ENCODE measurements at regions not wholly inside any gene's neighbourhood (a gene's known extent, or its start where the extent isn't known, plus 50 kb on each side); places are given as distances from the start of the nearest gene placed in this dataset.

GRCh38 chr2:184256611-184257010, 341.7 kb upstream of the ZNF804A start:
- in situ Hi-C loops (cut with MboI; ENCODE audit: low pct_unique_long_range_greater_than_20kb in 2 of 9, low sequenced_read_pairs in 9 of 9, unreplicated experiment in 9 of 9), result no loop called here
- WGBS, 10 experiments, result 0 to 93% (median 73%) methylated on average over 1 of the region's 1 CpG
- ATAC-seq (replicated peaks in 6 of 8), result no peak
- H3K27ac ChIP-seq, result no peak overlapping the region
- H3K4me3 ChIP-seq, result no peak overlapping the region
- H3K4me1 ChIP-seq (replicated peaks in 1 of 2), result no peaks in the 10 kb centered on the region

GRCh38 chr2:184261331-184261730, 337.0 kb upstream of the ZNF804A start:
- no peak overlapping the region for H3K27ac ChIP-seq
- in situ Hi-C loops (cut with MboI; ENCODE audit: low pct_unique_long_range_greater_than_20kb in 2 of 9, low sequenced_read_pairs in 9 of 9, unreplicated experiment in 9 of 9), result no loop called here
- H3K4me3 ChIP-seq, result no peak overlapping the region
- ATAC-seq (replicated peaks in 6 of 8), result no peak
- no peaks in the 10 kb centered on the region for H3K4me1 ChIP-seq (replicated peaks in 1 of 2)

GRCh38 chr2:184261818-184262217, 336.5 kb upstream of the ZNF804A start:
- in situ Hi-C loops (cut with MboI; ENCODE audit: low pct_unique_long_range_greater_than_20kb in 2 of 9, low sequenced_read_pairs in 9 of 9, unreplicated experiment in 9 of 9), result no loop called here
- H3K4me3 ChIP-seq, result no peak overlapping the region
- H3K27ac ChIP-seq, result no peak overlapping the region
- WGBS, 10 experiments, result 0 to 91% (median 48%) methylated on average over 1 to 3 of the region's 3 CpGs; no CpG with 5 or more reads in 2 of the 10 experiments
- no peaks in the 10 kb centered on the region for H3K4me1 ChIP-seq (replicated peaks in 1 of 2)
- ATAC-seq (replicated peaks in 6 of 8), result no peak

- in situ Hi-C loops (cut with MboI; ENCODE audit: low pct_unique_long_range_greater_than_20kb in 2 of 9, low sequenced_read_pairs in 9 of 9, unreplicated experiment in 9 of 9), result no loop called here
- WGBS, 10 experiments, result 0 to 100% (median 70%) methylated on average over 1 to 5 of the region's 5 CpGs
- H3K4me1 ChIP-seq (replicated peaks in 1 of 2), result peaks cover 17 to 20% of the 10 kb centered on the region in 2 donors
- ATAC-seq (replicated peaks in 6 of 8), result no peak
- H3K4me3 ChIP-seq, result no peak overlapping the region
- no peak overlapping the region for H3K27ac ChIP-seq
Measured at GRCh38 chr2:184268900-184269477, 329.3 kb upstream of the ZNF804A start.

GRCh38 chr2:184270660-184271059, 327.7 kb upstream of the ZNF804A start:
- Histone ChIP-seq H3K4me3 (no peak overlapping the region), H3K27ac (peak overlapping the region in 1 of 2 donors; percentile 23), H3K4me1 (replicated peaks in 1 of 2) (peaks cover 17 to 20% of the 10 kb centered on the region in 2 donors)
- ATAC-seq (replicated peaks in 6 of 8), result peak in 4 of 8 experiments; percentile 45 to 85 (median 48)
- in situ Hi-C loops (cut with MboI; ENCODE audit: low pct_unique_long_range_greater_than_20kb in 2 of 9, low sequenced_read_pairs in 9 of 9, unreplicated experiment in 9 of 9), result no loop called here
- 0 to 73% (median 39%) methylated on average over 1 to 5 of the region's 5 CpGs for WGBS, 10 experiments

- Histone ChIP-seq H3K27ac (no peak overlapping the region), H3K4me1 (replicated peaks in 1 of 2) (peaks cover 17 to 20% of the 10 kb centered on the region in 2 donors), H3K4me3 (no peak overlapping the region)
- peak in 3 of 8 experiments; percentile 56 to 69 (median 61) for ATAC-seq (replicated peaks in 6 of 8)
- WGBS, 10 experiments, result 0 to 100% (median 63%) methylated on average over 1 of the region's 1 CpG; no CpG with 5 or more reads in 4 of the 10 experiments
- in situ Hi-C loops (cut with MboI; ENCODE audit: low pct_unique_long_range_greater_than_20kb in 2 of 9, low sequenced_read_pairs in 9 of 9, unreplicated experiment in 9 of 9), result no loop called here
Measured at GRCh38 chr2:184272056-184272455, 326.3 kb upstream of the ZNF804A start.

GRCh38 chr2:184294831-184295230, 303.5 kb upstream of the ZNF804A start:
- ATAC-seq (replicated peaks in 6 of 8), result no peak
- no peak overlapping the region for H3K27ac ChIP-seq
- in situ Hi-C loops (cut with MboI; ENCODE audit: low pct_unique_long_range_greater_than_20kb in 2 of 9, low sequenced_read_pairs in 9 of 9, unreplicated experiment in 9 of 9), result no loop called here

GRCh38 chr2:184297085-184297484, 301.2 kb upstream of the ZNF804A start:
- no peak overlapping the region for H3K27ac ChIP-seq
- H3K4me3 ChIP-seq, result no peak overlapping the region
- in situ Hi-C loops (cut with MboI; ENCODE audit: low pct_unique_long_range_greater_than_20kb in 2 of 9, low sequenced_read_pairs in 9 of 9, unreplicated experiment in 9 of 9), result no loop called here
- 14 to 90% (median 68%) methylated on average over 1 to 2 of the region's 2 CpGs; no CpG with 5 or more reads in 4 of the 10 experiments for WGBS, 10 experiments
- ATAC-seq (replicated peaks in 6 of 8), result peak in 1 of 8 experiments; percentile 65
- H3K4me1 ChIP-seq (replicated peaks in 1 of 2), result no peaks in the 10 kb centered on the region

More at GRCh38 chr2:184294831-184295230, 303.5 kb upstream of the ZNF804A start:
- WGBS, 10 experiments, result 0 to 88% (median 53%) methylated on average over 1 to 2 of the region's 2 CpGs; no CpG with 5 or more reads in 3 of the 10 experiments
- H3K4me3 ChIP-seq, result no peak overlapping the region
- no peaks in the 10 kb centered on the region for H3K4me1 ChIP-seq (replicated peaks in 1 of 2)

GRCh38 chr2:184302506-184302905, 295.8 kb upstream of the ZNF804A start:
- in situ Hi-C loops (cut with MboI; ENCODE audit: low pct_unique_long_range_greater_than_20kb in 2 of 9, low sequenced_read_pairs in 9 of 9, unreplicated experiment in 9 of 9), result no loop called here
- H3K27ac ChIP-seq, result no peak overlapping the region
- no peak overlapping the region for H3K4me3 ChIP-seq
- ATAC-seq (replicated peaks in 6 of 8), result peak in 1 of 8 experiments; percentile 43
- H3K4me1 ChIP-seq (replicated peaks in 1 of 2), result no peaks in the 10 kb centered on the region

- Histone ChIP-seq H3K4me1 (replicated peaks in 1 of 2) (no peaks in the 10 kb centered on the region), H3K27ac (no peak overlapping the region), H3K4me3 (no peak overlapping the region)
- in situ Hi-C loops (cut with MboI; ENCODE audit: low pct_unique_long_range_greater_than_20kb in 2 of 9, low sequenced_read_pairs in 9 of 9, unreplicated experiment in 9 of 9), result no loop called here
- ATAC-seq (replicated peaks in 6 of 8), result no peak
Measured at GRCh38 chr2:184304006-184304405, 294.3 kb upstream of the ZNF804A start.

- H3K27ac ChIP-seq, result no peak overlapping the region
- WGBS, 10 experiments, result 0 to 95% (median 68%) methylated on average over 1 to 3 of the region's 4 CpGs; no CpG with 5 or more reads in 2 of the 10 experiments
- in situ Hi-C loops (cut with MboI; ENCODE audit: low pct_unique_long_range_greater_than_20kb in 2 of 9, low sequenced_read_pairs in 9 of 9, unreplicated experiment in 9 of 9), result no loop called here
- ATAC-seq (replicated peaks in 6 of 8), result peak in 2 of 8 experiments; percentile 69 to 73
- H3K4me1 ChIP-seq (replicated peaks in 1 of 2), result no peaks in the 10 kb centered on the region
- no peak overlapping the region for H3K4me3 ChIP-seq
Measured at GRCh38 chr2:184305105-184305504, 293.2 kb upstream of the ZNF804A start.

GRCh38 chr2:184308706-184309105, 289.6 kb upstream of the ZNF804A start:
- 10 to 100% (median 75%) methylated on average over 1 of the region's 1 CpG; no CpG with 5 or more reads in 1 of the 10 experiments for WGBS, 10 experiments
- ATAC-seq (replicated peaks in 6 of 8), result no peak
- Histone ChIP-seq H3K4me3 (no peak overlapping the region), H3K4me1 (replicated peaks in 1 of 2) (no peaks in the 10 kb centered on the region), H3K27ac (no peak overlapping the region)
- in situ Hi-C loops (cut with MboI; ENCODE audit: low pct_unique_long_range_greater_than_20kb in 2 of 9, low sequenced_read_pairs in 9 of 9, unreplicated experiment in 9 of 9), result no loop called here

- ATAC-seq (replicated peaks in 6 of 8), result no peak
- H3K4me1 ChIP-seq (replicated peaks in 1 of 2), result no peaks in the 10 kb centered on the region
- in situ Hi-C loops (cut with MboI; ENCODE audit: low pct_unique_long_range_greater_than_20kb in 2 of 9, low sequenced_read_pairs in 9 of 9, unreplicated experiment in 9 of 9), result no loop called here
- H3K4me3 ChIP-seq, result no peak overlapping the region
- 8 to 97% (median 85%) methylated on average over 1 to 7 of the region's 7 CpGs for WGBS, 10 experiments
- no peak overlapping the region for H3K27ac ChIP-seq
Measured at GRCh38 chr2:184312970-184313369, 285.4 kb upstream of the ZNF804A start.

- 10 to 100% (median 100%) methylated on average over 1 to 2 of the region's 2 CpGs; no CpG with 5 or more reads in 1 of the 10 experiments for whole genome bisulfite sequencing, 10 experiments
- Histone ChIP-seq H3K4me1 (replicated peaks in 1 of 2) (no peaks in the 10 kb centered on the region), H3K4me3 (no peak overlapping the region), H3K27ac (no peak overlapping the region)
- no peak for ATAC-seq (replicated peaks in 6 of 8)
- in situ Hi-C loops (cut with MboI; ENCODE audit: low pct_unique_long_range_greater_than_20kb in 2 of 9, low sequenced_read_pairs in 9 of 9, unreplicated experiment in 9 of 9), result no loop called here
Measured at GRCh38 chr2:184314829-184315228, 283.5 kb upstream of the ZNF804A start.
